ENCODE measurements at regions not wholly inside any gene's neighbourhood (a gene's known extent, or its start where the extent isn't known, plus 50 kb on each side); places are given as distances from the start of the nearest gene placed in this dataset.

GRCh38 chr7:116418524-116418923 is 81.0 kb upstream of the CAV2 start:
- no peak overlapping the region for H3K4me3 ChIP-seq (ENCODE audit: low read length in 2 of 2)
- H3K36me3 ChIP-seq (ENCODE audit: control insufficient read depth in 2 of 2, insufficient read depth in 2 of 2, low read length in 2 of 2), result no peaks in the 10 kb centered on the region
- peaks cover 7% of the 10 kb centered on the region for H3K4me1 ChIP-seq (ENCODE audit: control insufficient read depth, insufficient read depth, low read length)
- no peaks in the 10 kb centered on the region for H3K27me3 ChIP-seq (ENCODE audit: control insufficient read depth in 1 of 2, insufficient read depth in 2 of 2, low read length in 2 of 2)
- no peak overlapping the region for H3K9ac ChIP-seq (ENCODE audit: low read length in 2 of 2)
- no peak overlapping the region for H3K27ac ChIP-seq (ENCODE audit: low read length)
- H3K9me3 ChIP-seq (ENCODE audit: control insufficient read depth in 2 of 2, low read length in 2 of 2), result no peaks in the 10 kb centered on the region

DNA sequence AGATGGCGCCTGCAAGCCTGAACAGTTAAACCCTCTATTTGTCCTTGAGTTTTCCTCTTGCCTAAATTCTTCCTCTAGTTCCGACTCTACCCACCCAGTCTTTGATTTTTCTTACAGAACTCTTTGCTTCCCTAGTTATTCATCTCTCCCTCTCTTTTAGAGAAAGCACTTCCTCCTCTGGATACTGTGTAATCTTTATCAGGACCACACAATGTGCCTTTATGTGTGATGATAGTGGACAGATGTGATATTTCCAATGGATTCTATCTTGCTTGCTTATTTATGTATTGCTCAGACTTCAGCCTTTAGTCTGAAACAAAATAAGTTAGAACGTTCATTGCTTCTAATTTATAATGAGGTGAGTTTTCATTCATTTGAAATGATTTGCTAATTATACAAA is 79.5 kb upstream of the CAV2 start:
- H3K27ac ChIP-seq (ENCODE audit: low read length), result no peak overlapping the region
- no peaks in the 10 kb centered on the region for H3K27me3 ChIP-seq (ENCODE audit: control insufficient read depth in 1 of 2, insufficient read depth in 2 of 2, low read length in 2 of 2)
- H3K4me1 ChIP-seq (ENCODE audit: control insufficient read depth, insufficient read depth, low read length), result peaks cover 7% of the 10 kb centered on the region
- no peak overlapping the region for H3K4me3 ChIP-seq (ENCODE audit: low read length in 2 of 2)
- no peaks in the 10 kb centered on the region for H3K9me3 ChIP-seq (ENCODE audit: control insufficient read depth in 2 of 2, low read length in 2 of 2)
- H3K9ac ChIP-seq (ENCODE audit: low read length in 2 of 2), result no peak overlapping the region
- H3K36me3 ChIP-seq (ENCODE audit: control insufficient read depth in 2 of 2, insufficient read depth in 2 of 2, low read length in 2 of 2), result no peaks in the 10 kb centered on the region

- H3K9me3 ChIP-seq (ENCODE audit: control insufficient read depth in 2 of 2, low read length in 2 of 2), result no peaks in the 10 kb centered on the region
- no peaks in the 10 kb centered on the region for H3K36me3 ChIP-seq (ENCODE audit: control insufficient read depth in 2 of 2, insufficient read depth in 2 of 2, low read length in 2 of 2)
- H3K9ac ChIP-seq (ENCODE audit: low read length in 2 of 2), result no peak overlapping the region
- no peaks in the 10 kb centered on the region for H3K27me3 ChIP-seq (ENCODE audit: control insufficient read depth in 1 of 2, insufficient read depth in 2 of 2, low read length in 2 of 2)
- H3K4me3 ChIP-seq (ENCODE audit: low read length in 2 of 2), result no peak overlapping the region
- peaks cover 7% of the 10 kb centered on the region for H3K4me1 ChIP-seq (ENCODE audit: control insufficient read depth, insufficient read depth, low read length)
- H3K27ac ChIP-seq (ENCODE audit: low read length), result no peak overlapping the region
Observed at GRCh38 chr7:116421298-116421697, 78.2 kb upstream of the CAV2 start.

DNA sequence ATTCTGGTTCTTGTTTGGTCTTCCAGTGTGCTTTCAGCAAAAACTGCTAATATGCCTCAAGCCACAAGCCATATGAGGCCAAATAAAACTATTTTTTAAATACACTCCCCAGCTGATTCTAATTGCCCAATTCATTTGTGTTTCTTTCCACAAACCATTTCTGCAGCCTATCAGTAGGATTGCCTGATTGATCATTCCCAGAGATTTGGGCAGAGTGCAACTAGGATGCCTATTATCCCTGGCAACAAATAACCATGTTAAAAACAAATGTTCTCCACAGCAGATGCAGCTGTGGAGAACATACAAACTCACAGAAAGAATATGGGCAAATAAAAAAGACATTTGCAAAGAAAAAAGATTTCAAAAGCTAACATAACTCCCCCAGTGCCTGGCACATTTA is 76.9 kb upstream of the CAV2 start:
- H3K4me1 ChIP-seq (ENCODE audit: control insufficient read depth, insufficient read depth, low read length), result peaks cover 5% of the 10 kb centered on the region
- no peaks in the 10 kb centered on the region for H3K9me3 ChIP-seq (ENCODE audit: control insufficient read depth in 2 of 2, low read length in 2 of 2)
- H3K27me3 ChIP-seq (ENCODE audit: control insufficient read depth in 1 of 2, insufficient read depth in 2 of 2, low read length in 2 of 2), result no peaks in the 10 kb centered on the region
- no peaks in the 10 kb centered on the region for H3K36me3 ChIP-seq (ENCODE audit: control insufficient read depth in 2 of 2, insufficient read depth in 2 of 2, low read length in 2 of 2)
- no peak overlapping the region for H3K4me3 ChIP-seq (ENCODE audit: low read length in 2 of 2)
- no peak overlapping the region for H3K27ac ChIP-seq (ENCODE audit: low read length)
- H3K9ac ChIP-seq (ENCODE audit: low read length in 2 of 2), result no peak overlapping the region

GRCh38 chr7:116423499-116423898 is 76.0 kb upstream of the CAV2 start:
- Histone ChIP-seq H3K36me3 (ENCODE audit: control insufficient read depth in 2 of 2, insufficient read depth in 2 of 2, low read length in 2 of 2) (no peaks in the 10 kb centered on the region), H3K9ac (ENCODE audit: low read length in 2 of 2) (no peak overlapping the region), H3K9me3 (ENCODE audit: control insufficient read depth in 2 of 2, low read length in 2 of 2) (no peaks in the 10 kb centered on the region), H3K4me1 (ENCODE audit: control insufficient read depth, insufficient read depth, low read length) (no peaks in the 10 kb centered on the region), H3K27me3 (ENCODE audit: control insufficient read depth in 1 of 2, insufficient read depth in 2 of 2, low read length in 2 of 2) (no peaks in the 10 kb centered on the region), H3K27ac (ENCODE audit: low read length) (no peak overlapping the region), H3K4me3 (ENCODE audit: low read length in 2 of 2) (no peak overlapping the region)

- Histone ChIP-seq H3K36me3 (ENCODE audit: control insufficient read depth in 2 of 2, insufficient read depth in 2 of 2, low read length in 2 of 2) (no peaks in the 10 kb centered on the region), H3K27me3 (ENCODE audit: control insufficient read depth in 1 of 2, insufficient read depth in 2 of 2, low read length in 2 of 2) (no peaks in the 10 kb centered on the region), H3K9me3 (ENCODE audit: control insufficient read depth in 2 of 2, low read length in 2 of 2) (no peaks in the 10 kb centered on the region), H3K27ac (ENCODE audit: low read length) (no peak overlapping the region), H3K9ac (ENCODE audit: low read length in 2 of 2) (no peak overlapping the region), H3K4me1 (ENCODE audit: control insufficient read depth, insufficient read depth, low read length) (no peaks in the 10 kb centered on the region), H3K4me3 (ENCODE audit: low read length in 2 of 2) (no peak overlapping the region)
Observed at GRCh38 chr7:116425647-116426209, 73.8 kb upstream of the CAV2 start.

GRCh38 chr7:116426428-116427156 is 72.9 kb upstream of the CAV2 start:
- Histone ChIP-seq H3K9ac (ENCODE audit: low read length in 2 of 2) (no peak overlapping the region), H3K9me3 (ENCODE audit: control insufficient read depth in 2 of 2, low read length in 2 of 2) (no peaks in the 10 kb centered on the region), H3K4me1 (ENCODE audit: control insufficient read depth, insufficient read depth, low read length) (no peaks in the 10 kb centered on the region), H3K27ac (ENCODE audit: low read length) (no peak overlapping the region), H3K36me3 (ENCODE audit: control insufficient read depth in 2 of 2, insufficient read depth in 2 of 2, low read length in 2 of 2) (no peaks in the 10 kb centered on the region), H3K4me3 (ENCODE audit: low read length in 2 of 2) (no peak overlapping the region), H3K27me3 (ENCODE audit: control insufficient read depth in 1 of 2, insufficient read depth in 2 of 2, low read length in 2 of 2) (no peaks in the 10 kb centered on the region)

DNA sequence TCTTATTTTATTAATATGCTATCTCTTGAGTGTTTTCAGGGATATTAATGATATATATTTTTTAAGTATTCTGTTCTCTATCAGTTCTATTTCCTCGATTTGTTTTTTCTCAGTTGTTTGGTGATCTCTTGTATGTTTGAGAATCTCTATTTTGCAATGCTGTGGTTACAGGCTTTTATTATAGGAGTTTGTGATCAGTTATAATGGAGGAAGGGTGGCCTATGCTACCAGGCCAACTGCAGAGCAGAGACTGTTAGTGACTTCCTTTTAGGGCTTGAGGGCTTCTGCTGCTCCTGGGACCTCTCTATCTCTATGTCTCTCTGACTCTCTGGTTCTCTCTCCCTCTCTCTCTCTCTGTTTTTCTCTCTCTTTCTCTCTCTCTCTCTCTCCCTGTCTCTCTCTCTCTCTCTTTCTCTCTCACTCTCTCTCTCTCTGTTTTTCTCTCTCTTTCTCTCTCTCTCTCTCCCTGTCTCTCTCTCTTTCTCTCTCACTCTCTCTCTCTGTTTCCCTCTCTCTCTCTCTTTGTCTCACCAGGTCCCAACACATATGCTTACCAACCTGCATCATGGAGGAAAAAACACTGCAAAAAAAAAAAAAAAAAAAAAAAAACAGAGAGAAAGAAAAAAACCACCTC is 69.4 kb upstream of the CAV2 start:
- H3K4me1 ChIP-seq (ENCODE audit: control insufficient read depth, insufficient read depth, low read length), result peaks cover 4% of the 10 kb centered on the region
- no peak overlapping the region for H3K9ac ChIP-seq (ENCODE audit: low read length in 2 of 2)
- H3K27ac ChIP-seq (ENCODE audit: low read length), result no peak overlapping the region
- no peaks in the 10 kb centered on the region for H3K36me3 ChIP-seq (ENCODE audit: control insufficient read depth in 2 of 2, insufficient read depth in 2 of 2, low read length in 2 of 2)
- H3K27me3 ChIP-seq (ENCODE audit: control insufficient read depth in 1 of 2, insufficient read depth in 2 of 2, low read length in 2 of 2), result no peaks in the 10 kb centered on the region
- H3K9me3 ChIP-seq (ENCODE audit: control insufficient read depth in 2 of 2, low read length in 2 of 2), result no peaks in the 10 kb centered on the region
- H3K4me3 ChIP-seq (ENCODE audit: low read length in 2 of 2), result no peak overlapping the region

GRCh38 chr7:116431787-116432526 is 67.6 kb upstream of the CAV2 start:
- Histone ChIP-seq H3K4me3 (ENCODE audit: low read length in 2 of 2) (no peak overlapping the region), H3K27me3 (ENCODE audit: control insufficient read depth in 1 of 2, insufficient read depth in 2 of 2, low read length in 2 of 2) (no peaks in the 10 kb centered on the region), H3K4me1 (ENCODE audit: control insufficient read depth, insufficient read depth, low read length) (peaks cover 4% of the 10 kb centered on the region), H3K27ac (ENCODE audit: low read length) (no peak overlapping the region), H3K9me3 (ENCODE audit: control insufficient read depth in 2 of 2, low read length in 2 of 2) (no peaks in the 10 kb centered on the region), H3K9ac (ENCODE audit: low read length in 2 of 2) (no peak overlapping the region), H3K36me3 (ENCODE audit: control insufficient read depth in 2 of 2, insufficient read depth in 2 of 2, low read length in 2 of 2) (no peaks in the 10 kb centered on the region)

GRCh38 chr7:116432527-116432916 is 67.0 kb upstream of the CAV2 start:
- no peak overlapping the region for H3K27ac ChIP-seq (ENCODE audit: low read length)
- no peaks in the 10 kb centered on the region for H3K36me3 ChIP-seq (ENCODE audit: control insufficient read depth in 2 of 2, insufficient read depth in 2 of 2, low read length in 2 of 2)
- no peaks in the 10 kb centered on the region for H3K9me3 ChIP-seq (ENCODE audit: control insufficient read depth in 2 of 2, low read length in 2 of 2)
- no peak overlapping the region for H3K4me3 ChIP-seq (ENCODE audit: low read length in 2 of 2)
- no peak overlapping the region for H3K9ac ChIP-seq (ENCODE audit: low read length in 2 of 2)
- H3K4me1 ChIP-seq (ENCODE audit: control insufficient read depth, insufficient read depth, low read length), result peaks cover 4% of the 10 kb centered on the region
- no peaks in the 10 kb centered on the region for H3K27me3 ChIP-seq (ENCODE audit: control insufficient read depth in 1 of 2, insufficient read depth in 2 of 2, low read length in 2 of 2)

All from stomach smooth muscle (tissue), 2 donors.